ENCODE measurements at regions not wholly inside any gene's neighbourhood (a gene's known extent, or its start where the extent isn't known, plus 50 kb on each side); places are given as distances from the start of the nearest gene placed in this dataset.
"Not testable (repeated sequence)": the region's sequence is repeated elsewhere in the genome, so short reads cannot be mapped to it uniquely, and the experiment has no call there.

- Histone ChIP-seq H3K27ac (no peak overlapping the region), H3K27me3 (no peaks in the 10 kb centered on the region), H3K4me3 (no peak overlapping the region), H3K36me3 (no peaks in the 10 kb centered on the region), H3K9me3 (no peaks in the 10 kb centered on the region), H3K4me1 (no peaks in the 10 kb centered on the region)
- no peak for DNase-seq (ENCODE audit: low spot score in 2 of 2)
- WGBS: 84% methylated on average over 2 of the region's 2 CpGs
- no peak for TF ChIP-seq POLR2AphosphoS5 (IDR thresholded peaks at IDR 0.05)
Measured at GRCh38 chr20:39968495-39968894, 720.5 kb downstream of the MAFB start.

GRCh38 chr20:39967806-39968205, 721.2 kb downstream of the MAFB start:
- TF ChIP-seq POLR2AphosphoS5 (IDR thresholded peaks at IDR 0.05): no peak
- no peak for TF ChIP-seq EP300 (IDR thresholded peaks at IDR 0.05)
- TF ChIP-seq CTCF (IDR thresholded peaks at IDR 0.05): no peak
- TF ChIP-seq POLR2A (IDR thresholded peaks at IDR 0.05): no peak

GRCh38 chr20:39961637-39962244, 727.3 kb downstream of the MAFB start:
- DNase-seq (ENCODE audit: low spot score in 2 of 2): no peak
- no peak overlapping the region for H3K4me3 ChIP-seq
- no peak overlapping the region for H3K27ac ChIP-seq
- no peaks in the 10 kb centered on the region for H3K9me3 ChIP-seq
- WGBS: 63% methylated on average over 6 of the region's 6 CpGs
- no peaks in the 10 kb centered on the region for H3K27me3 ChIP-seq
- no peak for TF ChIP-seq CTCF (IDR thresholded peaks at IDR 0.05)
- no peak for TF ChIP-seq EP300 (IDR thresholded peaks at IDR 0.05)
- no peak for TF ChIP-seq POLR2AphosphoS5 (IDR thresholded peaks at IDR 0.05)
- no peak for TF ChIP-seq POLR2A (IDR thresholded peaks at IDR 0.05)
- peaks cover 21% of the 10 kb centered on the region for H3K4me1 ChIP-seq
- no peaks in the 10 kb centered on the region for H3K36me3 ChIP-seq

More at GRCh38 chr20:39967806-39968205, 721.2 kb downstream of the MAFB start:
- no peaks in the 10 kb centered on the region for H3K9me3 ChIP-seq
- no peaks in the 10 kb centered on the region for H3K36me3 ChIP-seq
- H3K27me3 ChIP-seq: no peaks in the 10 kb centered on the region
- DNase-seq (ENCODE audit: low spot score in 2 of 2): no peak
- H3K27ac ChIP-seq: no peak overlapping the region
- no peak overlapping the region for H3K4me3 ChIP-seq
- no peaks in the 10 kb centered on the region for H3K4me1 ChIP-seq

GRCh38 chr20:39960522-39961428, 728.3 kb downstream of the MAFB start:
- Histone ChIP-seq H3K36me3 (no peaks in the 10 kb centered on the region), H3K27ac (no peak overlapping the region), H3K27me3 (no peaks in the 10 kb centered on the region), H3K4me3 (no peak overlapping the region), H3K9me3 (no peaks in the 10 kb centered on the region), H3K4me1 (peaks cover 21% of the 10 kb centered on the region)
- TF ChIP-seq POLR2AphosphoS5 (IDR thresholded peaks at IDR 0.05): no peak
- no peak for TF ChIP-seq CTCF (IDR thresholded peaks at IDR 0.05)
- TF ChIP-seq EP300 (IDR thresholded peaks at IDR 0.05): no peak
- TF ChIP-seq POLR2A (IDR thresholded peaks at IDR 0.05): no peak
- no peak for DNase-seq (ENCODE audit: low spot score in 2 of 2)
- 16% methylated on average over 5 of the region's 7 CpGs for WGBS

- not testable (repeated sequence) for H3K4me3 ChIP-seq; H3K27ac ChIP-seq; DNase-seq (ENCODE audit: low spot score in 2 of 2); H3K9me3 ChIP-seq; H3K27me3 ChIP-seq; H3K36me3 ChIP-seq
- 100% methylated on average over 3 of the region's 3 CpGs for WGBS
- peaks cover 21% of the 10 kb centered on the region for H3K4me1 ChIP-seq
Measured at GRCh38 chr20:39957911-39958310, 731.1 kb downstream of the MAFB start.

GRCh38 chr20:39954621-39955020, 734.4 kb downstream of the MAFB start:
- no peak for DNase-seq (ENCODE audit: low spot score in 2 of 2)
- no peaks in the 10 kb centered on the region for H3K4me1 ChIP-seq
- TF ChIP-seq POLR2AphosphoS5 (IDR thresholded peaks at IDR 0.05) (no peak), CTCF (IDR thresholded peaks at IDR 0.05) (no peak), POLR2A (IDR thresholded peaks at IDR 0.05) (no peak), EP300 (IDR thresholded peaks at IDR 0.05) (no peak)
- H3K27ac ChIP-seq: peak overlapping the region; percentile 16
- H3K36me3 ChIP-seq: no peaks in the 10 kb centered on the region
- H3K9me3 ChIP-seq: no peaks in the 10 kb centered on the region
- 50% methylated on average over 2 of the region's 2 CpGs for WGBS
- H3K27me3 ChIP-seq: no peaks in the 10 kb centered on the region
- no peak overlapping the region for H3K4me3 ChIP-seq
